K562 (cell line): ENCODE measurements at regions not wholly inside any gene's neighbourhood (a gene's known extent, or its start where the extent isn't known, plus 50 kb on each side); places are given as distances from the start of the nearest gene placed in this dataset.

ENCODE experiments used
- ATAC-seq: fragments of 200-7000 bp; cut with Tn5 transposase; 3 replicates; pipeline ENCODE4 v1.9.1; 2020; ENCODE audit warnings: moderate library complexity
- BruUV-seq: library from RNA; stranded (reverse); fragments of 400-500 nt; replicated peaks from 2 replicates; lab custom pipeline; 2021; lab: Mats Ljungman, UMichigan
- CTCF ChIA-PET: fragments of 300-600 bp; formaldehyde crosslinking; extraction: SDS; loops from one replicate; lab custom pipeline; 2021; ENCODE audit warnings: low intra/inter-chr PET ratio; lab: Yijun Ruan, JAX
- POLR2A ChIA-PET: fragments of 300-600, 350-650 bp; sonication (Branson Sonifier 250); formaldehyde crosslinking; extraction: SDS; loops from one replicate; lab custom pipeline; 2021; ENCODE audit warnings: antibody characterized with exemption, inconsistent platforms; lab: Yijun Ruan, JAX
- DNase-seq, 4 experiments: peaks; one replicate each; pipeline versions ENCODE4 v3.0.0 to v3.0.0-alpha.2; 2011 to 2018; ENCODE audit warnings: low spot score in 3 of 4, mixed read lengths in 3 of 4; ENCODE audit errors: extremely low read depth in 1 of 4
- FAIRE-seq: peaks from 2 replicates; lab custom pipeline; 2011; peaks lifted over from hg19 to GRCh38; lab: Jason Lieb, UNC
- H2AFZ ChIP-seq: 2 replicates; pipeline ENCODE4 v1.6.0; 2011; ENCODE audit warnings: low read depth, low read length, control low read depth, inconsistent platforms
- H3K27ac ChIP-seq: fragments of 200-600 bp; 3 replicates; pipeline ENCODE4 v1.8.0; 2011; ENCODE audit warnings: low read depth, mild to moderate bottlenecking, control low read depth, inconsistent platforms, low read length, moderate library complexity, mixed read lengths; ENCODE audit errors: extremely low read depth
- H3K27me3 ChIP-seq, 2 experiments: fragments of 300-600 bp in 1 of 2; 2 replicates in 1 of 2; 3 replicates in 1 of 2; pipeline versions ENCODE4 v1.6.0 to v1.8.0; 2011; ENCODE audit warnings: inconsistent platforms in 2 of 2, low read length in 2 of 2, mild to moderate bottlenecking in 1 of 2, mixed read lengths in 1 of 2, moderate library complexity in 1 of 2; ENCODE audit not compliant: control insufficient read depth in 2 of 2, insufficient read depth in 2 of 2
- H3K36me3 ChIP-seq: fragments of 300-600 bp; 3 replicates; pipeline ENCODE4 v1.8.0; 2011; ENCODE audit warnings: mild to moderate bottlenecking, low read length, inconsistent platforms; ENCODE audit not compliant: control insufficient read depth, insufficient read depth
- H3K4me1 ChIP-seq, 2 experiments: fragments of 200-600 bp in 1 of 2; replicated peaks in 1 of 2; 2 replicates in 1 of 2; 3 replicates in 1 of 2; pipeline versions ENCODE4 v1.5.1 to v1.8.0; 2011; ENCODE audit warnings: inconsistent platforms in 2 of 2, low read length in 2 of 2, mild to moderate bottlenecking in 1 of 2, mixed read lengths in 1 of 2, moderate library complexity in 1 of 2; ENCODE audit not compliant: control insufficient read depth in 2 of 2, insufficient read depth in 2 of 2
- H3K4me2 ChIP-seq: 2 replicates; pipeline ENCODE4 v1.6.1; 2011; ENCODE audit warnings: low read length, control low read depth, inconsistent platforms, mixed read lengths; ENCODE audit not compliant: insufficient read depth
- H3K4me3 ChIP-seq: fragments of 200-600 bp; sonication (generic), shearing (Covaris generic); 2 replicates; pipeline ENCODE4 v1.5.1; 2016; ENCODE audit warnings: control low read depth, inconsistent platforms
- H3K79me2 ChIP-seq: fragments of 200-600 bp; 3 replicates; pipeline ENCODE4 v1.8.0; 2011; ENCODE audit warnings: low read length, inconsistent platforms; ENCODE audit not compliant: control insufficient read depth, insufficient read depth
- H3K9ac ChIP-seq, 2 experiments: 2 replicates each; pipeline versions ENCODE4 v1.6.0 to v1.6.1; 2011; ENCODE audit warnings: low read depth in 2 of 2, low read length in 2 of 2, control low read depth in 1 of 2, inconsistent platforms in 1 of 2, mild to moderate bottlenecking in 1 of 2, mixed read lengths in 1 of 2; ENCODE audit not compliant: insufficient read depth in 1 of 2
- H3K9me1 ChIP-seq: one replicate; pipeline ENCODE4 v1.6.0; 2011; ENCODE audit warnings: inconsistent platforms, mild to moderate bottlenecking, low read length, moderate library complexity; ENCODE audit not compliant: control insufficient read depth, insufficient read depth
- H3K9me3 ChIP-seq: replicated peaks from 2 replicates; pipeline ENCODE4 v1.5.1; 2011; ENCODE audit warnings: low read depth, low read length, inconsistent platforms; ENCODE audit not compliant: control insufficient read depth, insufficient read depth
- H4K20me1 ChIP-seq: replicated peaks from 2 replicates; pipeline ENCODE4 v1.6.1; 2011; ENCODE audit warnings: low read length, inconsistent platforms, mixed read lengths; ENCODE audit not compliant: control insufficient read depth, insufficient read depth
- ATF7 ChIP-seq: fragments of 450-650 bp; IDR thresholded peaks from 2 replicates; pipeline ENCODE4 v1.7.1; 2014; ENCODE audit warnings: mild to moderate bottlenecking, moderate library complexity
- CBX5 ChIP-seq: IDR thresholded peaks from 2 replicates; pipeline ENCODE4 v1.6.1; 2014; ENCODE audit warnings: low read depth, borderline replicate concordance
- CCAR2 ChIP-seq: fragments of 200-400 bp; formaldehyde crosslinking; IDR thresholded peaks from 2 replicates; pipeline ENCODE4 v1.6.1; 2017; ENCODE audit warnings: mild to moderate bottlenecking, low read depth, low read length
- CCNT2 ChIP-seq: IDR thresholded peaks from 2 replicates; pipeline ENCODE4 v1.6.1; 2011; ENCODE audit warnings: borderline replicate concordance, low read depth, mild to moderate bottlenecking, moderate library complexity, mixed read lengths, low read length; ENCODE audit not compliant: insufficient read length; ENCODE audit errors: extremely low read depth
- CLOCK ChIP-seq: fragments of 250-450 bp; sonication (Bioruptor Pico); IDR thresholded peaks from 2 replicates; pipeline ENCODE4 v1.4.0; 2020; ENCODE audit warnings: mild to moderate bottlenecking, moderate library complexity, borderline replicate concordance
- CREB1 ChIP-seq, 2 experiments: sonication (generic) in 1 of 2; formaldehyde crosslinking in 1 of 2; IDR thresholded peaks; 2 replicates each; pipeline versions ENCODE4 v1.6.1 to v1.8.0; 2012 to 2022; ENCODE audit warnings: inconsistent platforms in 1 of 2, mild to moderate bottlenecking in 1 of 2, missing genetic modification reagents in 1 of 2, moderate library complexity in 1 of 2
- EWSR1 ChIP-seq: fragments of 450-650 bp; IDR thresholded peaks from 2 replicates; pipeline ENCODE4 v1.6.1; 2018; ENCODE audit warnings: borderline replicate concordance, mild to moderate bottlenecking, low read depth, moderate library complexity; ENCODE audit not compliant: partially characterized antibody
- HNRNPL ChIP-seq: fragments of 200-400 bp; formaldehyde crosslinking; IDR thresholded peaks from 2 replicates; pipeline ENCODE4 v1.6.1; 2017; ENCODE audit warnings: low read depth, mild to moderate bottlenecking, low read length
- NFYB ChIP-seq: IDR thresholded peaks from 2 replicates; pipeline ENCODE4 v1.6.1; 2011; ENCODE audit warnings: mild to moderate bottlenecking, moderate library complexity; ENCODE audit not compliant: insufficient read length; ENCODE audit errors: extremely low read depth
- POLR2A ChIP-seq: fragments of 450-650 bp; conservative IDR thresholded peaks from 2 replicates; pipeline ENCODE4 v1.6.1; 2016
- POU5F1 ChIP-seq: fragments of 150-350 bp; IDR thresholded peaks from 2 replicates; pipeline ENCODE4 v1.6.1; 2014; ENCODE audit warnings: borderline replicate concordance, low read length, low read depth, mild to moderate bottlenecking; ENCODE audit not compliant: partially characterized antibody
- PTRF ChIP-seq: fragments of 450-650 bp; IDR thresholded peaks from 2 replicates; pipeline ENCODE4 v1.6.1; 2016; ENCODE audit warnings: mild to moderate bottlenecking, missing genetic modification characterization, missing compliant biosample characterization
- PURB ChIP-seq: sonication (generic); formaldehyde crosslinking; IDR thresholded peaks from 2 replicates; pipeline ENCODE4 v1.9.0; 2021; ENCODE audit warnings: low read depth, mild to moderate bottlenecking, missing genetic modification reagents
- SOX6 ChIP-seq: fragments of 450-650 bp; IDR thresholded peaks from 2 replicates; pipeline ENCODE4 v1.6.1; 2014; ENCODE audit warnings: mild to moderate bottlenecking
- STAT5B ChIP-seq: fragments of 250-450 bp; sonication (Bioruptor Pico); IDR thresholded peaks from 2 replicates; pipeline ENCODE4 v1.8.0; 2021; ENCODE audit warnings: mild to moderate bottlenecking, inconsistent platforms
- ZNF134 ChIP-seq: fragments of 250-450 bp; sonication (Bioruptor Pico); conservative IDR thresholded peaks from 2 replicates; pipeline ENCODE4 v1.4.0; 2020
- ZNF449 ChIP-seq: fragments of 250-450 bp; sonication (Bioruptor Pico); IDR thresholded peaks from 2 replicates; pipeline ENCODE4 v1.8.0; 2022; ENCODE audit warnings: moderate library complexity, mild to moderate bottlenecking, inconsistent platforms
- WGBS: fragments of 100-300 bp; shearing (Covaris generic); methylation state at CpG from one replicate; pipeline ENCODE4 v1.1.6; 2016; ENCODE audit warnings: low coverage, mixed read lengths; ENCODE audit not compliant: insufficient coverage; ENCODE audit errors: missing lambda C conversion rate; 5-methylcytosine and 5-hydroxymethylcytosine counted together
- in situ Hi-C: fragments of 300-500 bp; cut with MboI; formaldehyde crosslinking; loops from 4 replicates; pipeline ENCODE4 v1.15.0; 2018; ENCODE audit warnings: inconsistent platforms, mixed read lengths
- intact Hi-C: fragments of 100-400 bp; cut with micrococcal nuclease; formaldehyde crosslinking; loops from 2 replicates; pipeline ENCODE4 v1.14.2; 2022

GRCh38 chr7:110544194-110544593, 546.7 kb upstream of the LRRN3 start:
- no peak overlapping the region for H2AFZ ChIP-seq
- no peak overlapping the region for H3K4me3 ChIP-seq
- in situ Hi-C loops (no loop called here), intact Hi-C loops (no loop called here)
- TF ChIP-seq ZNF449 (CRISPR knock-in tag): no peak
- no peak for TF ChIP-seq PTRF (tag)
- no peak for TF ChIP-seq CBX5
- no peak for TF ChIP-seq ATF7
- no peak for TF ChIP-seq ZNF134 (CRISPR knock-in tag)
- TF ChIP-seq STAT5B (CRISPR knock-in tag): no peak
- TF ChIP-seq POU5F1: no peak
- no peak for TF ChIP-seq NFYB
- TF ChIP-seq POLR2A: no peak
- TF ChIP-seq EWSR1: no peak
- TF ChIP-seq CCAR2: no peak
- TF ChIP-seq CCNT2: no peak
- no peak for TF ChIP-seq PURB (CRISPR knock-in tag)
- TF ChIP-seq HNRNPL: no peak
- TF ChIP-seq CREB1 (IDR thresholded peaks at IDR 0.05): no peak
- no peak for TF ChIP-seq CREB1 (CRISPR knock-in tag; IDR thresholded peaks at IDR 0.05)
- TF ChIP-seq CLOCK (CRISPR knock-in tag): no peak
- no peak for TF ChIP-seq SOX6
- no peaks in the 10 kb centered on the region for H3K27me3 ChIP-seq
- FAIRE-seq (no peak), ATAC-seq (no peak), DNase-seq (no peak)
- H4K20me1 ChIP-seq: no peaks in the 10 kb centered on the region
- no peaks in the 10 kb centered on the region for H3K4me1 ChIP-seq
- H3K4me2 ChIP-seq: no peak overlapping the region
- ChIA-PET CTCF (interaction anchor here (0.6 kb wide), 1 partner anchor 1005 kb away, joined by 6 read pairs; no protein-coding TSS in a partner anchor), POLR2A (no interaction called here)
- H3K9me1 ChIP-seq: no peaks in the 10 kb centered on the region
- WGBS: 0% methylated on average over 1 of the region's 1 CpG
- no peaks in the 10 kb centered on the region for H3K9me3 ChIP-seq
- BruUV-seq: no TSS peak
- H3K27ac ChIP-seq: no peak overlapping the region
- no peaks in the 10 kb centered on the region for H3K79me2 ChIP-seq
- no peak overlapping the region for H3K9ac ChIP-seq
- no peaks in the 10 kb centered on the region for H3K36me3 ChIP-seq
